CD4-positive, alpha-beta T cell treated with Interleukin-21 for 1 hour (primary cell): ENCODE measurements at regions not wholly inside any gene's neighbourhood (a gene's known extent, or its start where the extent isn't known, plus 50 kb on each side); places are given as distances from the start of the nearest gene placed in this dataset.

Experiments
- DNase-seq: peaks from one replicate; pipeline ENCODE4 v3.0.0-alpha.2; 2020

- no peak for DNase-seq
Observed at GRCh38 chr2:125535089-125535488, 1120.9 kb upstream of the GYPC start.

GRCh38 chr2:125543968-125544514 is 1111.9 kb upstream of the GYPC start:
- no peak for DNase-seq

- DNase-seq, result no peak
Observed at GRCh38 chr2:125553768-125554167, 1102.2 kb upstream of the GYPC start.

GRCh38 chr2:125554956-125555355 is 1101.0 kb upstream of the GYPC start:
- no peak for DNase-seq

GRCh38 chr2:125559186-125559585 is 1096.8 kb upstream of the GYPC start:
- no peak for DNase-seq

- DNase-seq, result no peak
Observed at GRCh38 chr2:125560855-125561254, 1095.1 kb upstream of the GYPC start.

GRCh38 chr2:125561302-125561701 is 1094.7 kb upstream of the GYPC start:
- DNase-seq, result no peak

- no peak for DNase-seq
Observed at GRCh38 chr2:125562924-125563323, 1093.0 kb upstream of the GYPC start.

GRCh38 chr2:125564471-125564870 is 1091.5 kb upstream of the GYPC start:
- DNase-seq, result no peak

- DNase-seq, result no peak
Observed at GRCh38 chr2:125566422-125566821, 1089.5 kb upstream of the GYPC start.

GRCh38 chr2:125567100-125567499 is 1088.9 kb upstream of the GYPC start:
- DNase-seq, result no peak

GRCh38 chr2:125572660-125573059 is 1083.3 kb upstream of the GYPC start:
- DNase-seq, result no peak

- no peak for DNase-seq
Observed at GRCh38 chr2:125573432-125573831, 1082.5 kb upstream of the GYPC start.

GRCh38 chr2:125576558-125576957 is 1079.4 kb upstream of the GYPC start:
- DNase-seq, result no peak

- DNase-seq, result no peak
Observed at GRCh38 chr2:125581557-125581956, 1074.4 kb upstream of the GYPC start.

GRCh38 chr2:125582516-125582915 is 1073.4 kb upstream of the GYPC start:
- DNase-seq, result no peak

GRCh38 chr2:125584732-125585131 is 1071.2 kb upstream of the GYPC start:
- no peak for DNase-seq

- no peak for DNase-seq
Observed at GRCh38 chr2:125588780-125589179, 1067.2 kb upstream of the GYPC start.

- no peak for DNase-seq
Observed at GRCh38 chr2:125591954-125592353, 1064.0 kb upstream of the GYPC start.

GRCh38 chr2:125593036-125593435 is 1062.9 kb upstream of the GYPC start:
- DNase-seq, result no peak

GRCh38 chr2:125596612-125597011 is 1059.3 kb upstream of the GYPC start:
- DNase-seq, result no peak

GRCh38 chr2:125615438-125615837 is 1040.5 kb upstream of the GYPC start:
- no peak for DNase-seq

- no peak for DNase-seq
Observed at GRCh38 chr2:125630377-125630776, 1025.6 kb upstream of the GYPC start.

- no peak for DNase-seq
Observed at GRCh38 chr2:125634662-125635061, 1021.3 kb upstream of the GYPC start.

- DNase-seq, result no peak
Observed at GRCh38 chr2:125638345-125638744, 1017.6 kb upstream of the GYPC start.

GRCh38 chr2:125642032-125642431 is 1013.9 kb upstream of the GYPC start:
- no peak for DNase-seq
